Mesodermal cell (in vitro differentiated cells): ENCODE measurements at regions not wholly inside any gene's neighbourhood (a gene's known extent, or its start where the extent isn't known, plus 50 kb on each side); places are given as distances from the start of the nearest gene placed in this dataset.
"Not testable (repeated sequence)": the region's sequence is repeated elsewhere in the genome, so short reads cannot be mapped to it uniquely, and the experiment has no call there.

Experiments used
- H3K27ac ChIP-seq: 2 replicates; pipeline ENCODE4 v1.7.0; 2013; ENCODE audit warnings: mild to moderate bottlenecking, low read depth, low read length, moderate library complexity; ENCODE audit not compliant: severe bottlenecking
- H3K36me3 ChIP-seq: 2 replicates; pipeline ENCODE4 v1.7.1; 2013; ENCODE audit warnings: mild to moderate bottlenecking, low read length, moderate library complexity; ENCODE audit not compliant: control insufficient read depth, insufficient read depth
- H3K4me1 ChIP-seq: one replicate; pipeline ENCODE4 v1.7.1; 2013; ENCODE audit warnings: mild to moderate bottlenecking, low read length; ENCODE audit not compliant: insufficient read depth, control insufficient read depth, poor library complexity, severe bottlenecking
- H3K4me3 ChIP-seq: 2 replicates; pipeline ENCODE4 v1.7.0; 2013; ENCODE audit warnings: low read length, control low read depth, mild to moderate bottlenecking; ENCODE audit not compliant: insufficient read depth, poor library complexity, severe bottlenecking; ENCODE audit errors: extremely low read depth
- H3K9me3 ChIP-seq: 2 replicates; pipeline ENCODE4 v1.7.1; 2013; ENCODE audit warnings: mild to moderate bottlenecking, low read length, moderate library complexity; ENCODE audit not compliant: control insufficient read depth
- WGBS, 2 experiments: methylation state at CpG; one replicate each; pipeline ENCODE4 v1.1.5; 2013; ENCODE audit warnings: missing lambda C conversion rate in 2 of 2; ENCODE audit not compliant: insufficient coverage in 2 of 2; 5-methylcytosine and 5-hydroxymethylcytosine counted together

DNA sequence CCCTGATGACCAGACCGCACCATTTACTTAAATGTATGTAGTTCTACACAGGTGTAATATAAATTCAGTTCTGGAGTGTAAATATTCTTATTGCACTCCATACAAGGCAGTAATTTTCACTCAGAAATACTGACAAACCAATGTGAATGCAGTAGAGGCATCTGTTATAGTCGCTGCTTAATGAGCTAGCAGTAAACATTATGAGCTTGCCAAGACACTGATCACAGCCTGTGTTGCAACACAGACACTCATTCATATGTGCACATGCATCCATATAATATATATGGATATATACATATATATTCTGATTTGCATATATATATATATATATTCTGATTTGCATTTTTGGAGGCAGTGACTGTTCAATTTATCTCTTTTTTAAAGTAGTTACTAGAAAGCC, 435.1 kb upstream of the ST8SIA4 start:
- Histone ChIP-seq H3K36me3 (no peaks in the 10 kb centered on the region), H3K4me1 (no peaks in the 10 kb centered on the region), H3K27ac (no peak overlapping the region), H3K9me3 (no peaks in the 10 kb centered on the region), H3K4me3 (no peak overlapping the region)
- no CpG with 5 or more reads among the region's 2 CpGs for WGBS, 2 experiments

DNA sequence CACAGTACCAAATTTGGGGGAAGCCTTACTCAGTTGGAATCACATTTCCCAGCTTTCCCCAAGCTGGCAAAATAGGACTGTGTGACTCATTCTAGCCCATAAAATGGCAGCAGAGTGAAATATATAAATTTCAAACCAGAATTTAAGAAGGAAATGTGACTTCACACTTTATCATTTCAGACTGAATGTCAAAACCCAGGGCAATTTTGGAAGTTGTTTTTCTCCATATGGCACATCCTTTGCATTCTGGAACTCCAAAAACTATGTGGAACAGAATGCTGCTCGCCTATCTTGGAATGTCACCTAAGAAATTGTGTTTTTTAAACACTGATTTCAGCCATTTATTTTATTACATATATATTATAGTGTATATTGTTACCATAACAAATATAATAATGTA, 424.7 kb upstream of the ST8SIA4 start:
- Histone ChIP-seq H3K4me1 (no peaks in the 10 kb centered on the region), H3K4me3 (no peak overlapping the region), H3K36me3 (no peaks in the 10 kb centered on the region), H3K9me3 (no peaks in the 10 kb centered on the region), H3K27ac (no peak overlapping the region)
- WGBS, 2 experiments: no CpG with 5 or more reads among the region's 1 CpG

DNA sequence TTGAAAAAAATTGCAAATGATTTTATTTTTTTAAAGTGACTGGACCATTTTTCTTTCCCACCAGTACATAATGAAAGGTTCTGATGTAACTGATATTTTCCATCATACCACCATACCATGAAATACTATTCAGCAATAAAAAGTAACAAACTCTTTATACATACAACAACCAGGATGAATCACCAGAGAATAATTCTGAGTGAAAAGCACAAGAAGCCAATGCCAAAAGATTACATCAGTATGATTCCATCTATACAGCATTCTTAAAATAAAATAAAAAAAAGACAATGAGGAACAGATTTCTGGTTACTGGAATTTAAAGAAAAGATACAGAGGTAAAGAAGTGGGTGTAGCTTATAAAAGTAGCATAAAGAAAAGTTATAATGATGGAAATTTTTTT, 423.7 kb upstream of the ST8SIA4 start:
- Histone ChIP-seq H3K4me3 (no peak overlapping the region), H3K9me3 (no peaks in the 10 kb centered on the region), H3K36me3 (no peaks in the 10 kb centered on the region), H3K27ac (no peak overlapping the region), H3K4me1 (no peaks in the 10 kb centered on the region)

DNA sequence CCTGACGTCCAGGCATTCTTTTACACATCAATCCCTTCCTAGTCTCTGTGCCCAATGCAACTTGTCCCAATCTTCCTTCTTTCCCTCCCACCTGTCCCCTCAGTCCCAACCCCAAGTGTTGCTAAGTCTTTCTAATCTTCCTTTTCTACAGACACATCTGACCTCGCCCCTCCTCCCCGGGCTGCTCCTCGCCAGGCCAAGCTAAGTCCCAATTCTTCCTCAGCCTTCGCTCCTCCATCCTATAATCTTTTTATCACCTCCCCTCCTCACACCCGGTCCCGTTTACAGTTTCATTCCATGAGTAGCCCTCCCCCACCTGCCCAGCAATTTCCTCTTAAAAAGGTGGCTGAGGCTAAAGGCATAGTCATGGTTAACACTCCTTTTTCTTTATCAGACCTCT, 413.3 kb upstream of the ST8SIA4 start:
- H3K9me3 ChIP-seq, H3K36me3 ChIP-seq, H3K4me3 ChIP-seq, H3K27ac ChIP-seq, H3K4me1 ChIP-seq: not testable (repeated sequence)
- WGBS, 2 experiments: 55 to 84% methylated on average over 6 of the region's 7 CpGs

DNA sequence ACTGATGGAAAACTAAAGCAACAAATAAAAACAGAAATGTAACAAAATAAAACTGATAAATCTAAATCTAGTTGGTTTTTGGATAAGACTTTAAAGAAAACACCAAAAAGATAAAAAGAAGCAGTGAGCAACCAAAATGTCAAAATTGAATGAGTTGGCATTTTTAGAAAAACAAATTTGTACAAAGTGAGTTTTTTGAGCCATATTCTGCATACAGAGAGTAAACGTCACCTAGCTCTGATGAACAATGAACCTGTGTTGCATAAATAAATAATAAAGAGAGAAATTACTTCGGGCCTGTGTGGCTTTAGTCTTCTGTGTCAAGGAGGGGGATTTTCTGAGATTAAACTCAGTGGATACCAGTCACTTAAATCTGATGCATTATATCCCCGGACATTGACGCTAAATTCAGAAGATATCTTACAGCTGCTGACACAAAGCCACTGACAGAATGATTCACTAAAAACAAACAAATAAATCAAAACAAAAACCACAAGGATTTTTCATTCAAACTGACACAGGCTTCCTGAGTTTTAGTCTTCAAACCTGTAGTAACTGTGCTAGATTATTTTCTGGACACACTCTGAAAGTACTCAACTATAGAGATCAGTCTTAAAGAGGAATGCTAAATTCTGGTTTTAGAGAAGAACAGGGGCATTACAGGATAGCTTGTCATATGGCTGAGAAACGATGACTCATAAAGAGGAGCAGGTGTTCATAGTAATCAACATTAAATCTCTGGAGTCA, 403.5 kb upstream of the ST8SIA4 start:
- 79% methylated on average over 4 of the region's 5 CpGs; no CpG with 5 or more reads in 1 of the 2 experiments for WGBS, 2 experiments
- Histone ChIP-seq H3K36me3 (no peaks in the 10 kb centered on the region), H3K4me3 (no peak overlapping the region), H3K27ac (no peak overlapping the region), H3K9me3 (no peaks in the 10 kb centered on the region), H3K4me1 (no peaks in the 10 kb centered on the region)

DNA sequence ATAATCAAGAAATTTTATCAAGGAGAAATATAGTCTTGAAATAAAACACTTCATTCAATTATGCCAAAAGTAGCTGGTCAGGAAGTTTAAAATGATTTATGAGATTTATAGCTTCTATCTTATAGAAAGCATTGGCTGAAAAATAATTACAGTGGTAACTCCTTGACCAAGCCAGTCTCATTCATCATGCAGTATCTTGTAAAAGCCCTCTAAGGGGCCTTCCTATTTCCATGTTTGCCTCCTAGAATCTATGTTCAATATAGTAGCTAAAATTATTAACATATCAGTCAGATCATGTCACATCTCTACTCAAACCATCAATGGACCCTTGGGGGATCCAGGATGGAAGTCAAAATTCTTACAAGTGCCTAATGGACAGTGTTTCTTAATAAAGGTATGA, 393.4 kb upstream of the ST8SIA4 start:
- Histone ChIP-seq H3K27ac (no peak overlapping the region), H3K4me3 (no peak overlapping the region), H3K4me1 (no peaks in the 10 kb centered on the region), H3K9me3 (no peaks in the 10 kb centered on the region), H3K36me3 (no peaks in the 10 kb centered on the region)

DNA sequence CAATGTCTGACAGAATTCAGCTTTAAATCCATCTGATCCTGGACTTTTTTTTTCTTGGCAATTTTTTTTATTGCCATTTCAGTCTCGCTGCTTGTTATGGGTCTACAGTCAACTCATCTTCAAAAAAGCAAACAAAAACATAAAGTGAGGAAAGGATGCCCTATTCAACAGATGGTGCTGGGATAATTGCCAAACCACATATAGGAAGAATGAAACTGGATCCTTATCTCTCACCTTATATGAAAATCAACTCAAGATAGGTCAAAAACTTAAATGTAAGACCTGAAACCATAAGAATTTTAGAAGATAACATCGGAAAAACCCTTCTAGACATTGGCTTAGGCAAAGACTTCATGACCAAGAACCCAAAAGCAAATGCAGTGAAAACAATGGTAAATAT, 389.1 kb upstream of the ST8SIA4 start:
- Histone ChIP-seq H3K36me3 (no peaks in the 10 kb centered on the region), H3K4me3 (no peak overlapping the region), H3K9me3 (no peaks in the 10 kb centered on the region), H3K27ac (no peak overlapping the region), H3K4me1 (no peaks in the 10 kb centered on the region)
- WGBS, 2 experiments: no CpG with 5 or more reads among the region's 2 CpGs

DNA sequence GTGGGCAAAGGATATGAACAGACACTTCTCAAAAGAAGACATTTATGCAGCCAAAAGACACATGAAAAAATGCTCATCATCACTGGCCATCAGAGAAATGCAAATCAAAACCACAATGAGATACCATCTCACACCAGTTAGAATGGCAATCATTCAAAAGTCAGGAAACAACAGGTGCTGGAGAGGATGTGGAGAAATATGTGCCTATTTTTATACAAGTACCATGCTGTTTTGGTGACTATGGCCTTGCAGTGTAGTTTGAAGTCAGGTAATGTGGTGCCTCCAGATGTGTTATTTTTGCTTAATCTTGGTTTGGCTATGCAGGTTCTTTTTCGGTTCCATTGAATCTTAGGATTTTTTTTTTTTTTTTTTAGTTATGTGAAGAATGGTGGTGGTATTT, 387.7 kb upstream of the ST8SIA4 start:
- not testable (repeated sequence) for H3K9me3 ChIP-seq, H3K4me1 ChIP-seq, H3K36me3 ChIP-seq, H3K4me3 ChIP-seq, H3K27ac ChIP-seq
- WGBS, 2 experiments: 82 to 100% methylated on average over 1 of the region's 1 CpG

DNA sequence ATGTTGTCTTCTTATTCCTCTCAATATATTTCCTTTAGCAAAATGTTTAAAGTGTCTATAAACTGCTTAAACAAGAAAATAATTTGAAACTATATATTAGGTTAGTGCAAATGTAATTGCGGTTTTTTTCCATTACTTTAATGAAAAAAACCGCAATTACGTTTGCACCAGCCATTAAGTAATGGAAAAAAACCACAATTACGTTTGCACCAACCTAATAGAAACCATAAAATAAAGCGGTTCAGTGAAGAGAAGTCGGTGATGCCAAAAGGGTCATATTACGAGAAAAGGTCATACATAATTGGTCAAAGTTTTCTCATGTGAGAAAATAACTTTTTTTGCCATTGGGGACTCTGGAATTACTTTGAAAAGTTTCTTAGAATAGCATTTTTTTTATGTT, 385.6 kb upstream of the ST8SIA4 start:
- Histone ChIP-seq H3K4me3 (no peak overlapping the region), H3K4me1 (no peaks in the 10 kb centered on the region), H3K27ac (no peak overlapping the region), H3K36me3 (no peaks in the 10 kb centered on the region), H3K9me3 (no peaks in the 10 kb centered on the region)
- WGBS, 2 experiments: 80 to 90% methylated on average over 1 to 2 of the region's 7 CpGs

DNA sequence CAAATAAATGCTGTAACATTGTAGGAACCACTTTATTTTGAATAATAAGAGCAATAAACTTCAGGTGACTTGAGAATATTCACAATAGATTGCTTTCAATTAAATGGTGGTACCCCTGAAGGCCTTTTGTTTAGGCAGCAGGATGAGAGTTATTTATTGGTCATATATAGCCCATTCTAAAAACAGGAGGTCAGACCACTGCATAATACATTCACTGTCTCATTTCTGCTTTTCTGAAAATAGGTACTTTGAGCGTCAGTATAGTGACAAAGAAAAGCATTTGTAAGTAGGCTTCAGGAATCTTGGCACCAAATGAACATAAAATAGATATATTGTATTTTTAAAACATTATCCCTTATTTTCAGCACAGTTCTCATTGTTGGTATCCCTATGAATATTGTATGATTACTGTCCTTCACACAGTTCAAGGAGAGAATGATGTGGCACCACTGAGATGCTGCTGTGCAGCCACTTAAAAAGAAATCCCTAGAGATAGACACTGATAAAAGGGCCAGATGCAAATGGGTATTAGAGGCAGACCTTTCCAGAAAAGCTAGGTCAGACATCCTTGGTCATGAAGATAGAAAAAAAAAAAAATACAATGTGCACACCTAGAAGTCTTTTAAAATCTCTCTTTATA, 381.8 kb upstream of the ST8SIA4 start:
- Histone ChIP-seq H3K36me3 (no peaks in the 10 kb centered on the region), H3K9me3 (no peaks in the 10 kb centered on the region), H3K4me3 (no peak overlapping the region), H3K27ac (no peak overlapping the region), H3K4me1 (no peaks in the 10 kb centered on the region)
- WGBS, 2 experiments: no CpG with 5 or more reads among the region's 1 CpG

DNA sequence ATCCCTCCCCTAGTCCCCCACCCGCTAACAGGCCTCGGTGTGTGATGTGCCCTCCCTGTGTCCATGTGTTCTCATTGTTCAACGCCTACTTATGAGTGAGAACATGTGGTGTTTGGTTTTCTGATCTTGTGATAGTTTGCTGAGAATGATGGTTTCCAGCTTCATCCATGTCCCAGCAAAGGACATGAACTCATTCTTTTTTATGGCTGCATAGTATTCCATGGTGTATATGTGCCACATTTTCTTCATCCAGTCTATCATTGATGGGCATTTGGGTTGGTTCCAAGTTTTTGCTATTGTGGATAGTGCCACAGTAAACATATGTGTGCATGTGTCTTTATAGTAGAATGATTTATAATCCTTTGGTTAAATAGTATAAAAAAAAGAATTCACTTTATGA, 380.9 kb upstream of the ST8SIA4 start:
- not testable (repeated sequence) for H3K4me3 ChIP-seq, H3K9me3 ChIP-seq, H3K27ac ChIP-seq, H3K4me1 ChIP-seq, H3K36me3 ChIP-seq
- no CpG with 5 or more reads among the region's 3 CpGs for WGBS, 2 experiments
